Amniotic stem cell (primary cell): ENCODE measurements at regions not wholly inside any gene's neighbourhood (a gene's known extent, or its start where the extent isn't known, plus 50 kb on each side); places are given as distances from the start of the nearest gene placed in this dataset.
"Not testable (repeated sequence)": the region's sequence is repeated elsewhere in the genome, so short reads cannot be mapped to it uniquely, and the experiment has no call there.

Source experiments
- DNase-seq: peaks from one replicate; lab custom pipeline; 2025; lab: John Stamatoyannopoulos, UW

DNA sequence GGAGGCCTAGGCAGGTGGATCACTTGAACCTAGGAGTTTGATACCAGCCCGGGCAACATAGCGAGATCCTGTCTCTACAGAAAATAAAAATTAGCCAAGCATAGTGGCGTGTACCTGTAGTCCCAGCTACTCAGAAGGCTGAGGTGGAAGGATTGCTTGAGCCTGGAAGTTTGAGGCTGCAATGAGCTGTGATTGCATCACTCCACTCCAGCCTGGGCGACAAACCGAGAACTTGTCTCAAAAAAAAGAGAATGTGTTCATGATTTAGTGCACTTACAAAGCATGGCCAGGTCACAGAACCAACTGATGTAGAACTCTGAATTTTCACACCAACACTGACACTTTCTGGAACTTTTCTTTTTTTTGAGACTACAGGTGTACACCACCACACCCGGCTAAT lies 182.7 kb downstream of the ZFP64 start:
- DNase-seq: no peak

GRCh38 chr20:52004715-52005114 lies 186.9 kb downstream of the ZFP64 start:
- no peak for DNase-seq

DNA sequence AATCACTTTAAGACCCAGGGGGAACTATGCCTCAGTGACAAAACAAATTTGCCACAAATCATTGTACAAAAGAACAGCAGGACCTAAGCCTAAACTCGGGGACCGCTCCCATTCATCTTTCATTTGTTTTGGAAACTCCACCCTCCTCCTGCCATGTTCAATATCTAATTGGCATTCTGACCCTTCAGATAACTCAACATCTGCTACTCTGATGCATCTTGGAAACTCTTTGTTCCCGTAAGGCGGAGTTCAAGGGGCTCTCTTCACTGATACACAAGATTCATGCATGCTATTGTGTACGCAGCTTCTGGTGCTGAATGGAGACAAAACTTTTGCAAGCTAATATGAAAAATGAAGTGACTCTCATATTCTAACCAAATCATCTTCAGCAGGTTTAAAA lies 187.6 kb downstream of the ZFP64 start:
- no peak for DNase-seq

DNA sequence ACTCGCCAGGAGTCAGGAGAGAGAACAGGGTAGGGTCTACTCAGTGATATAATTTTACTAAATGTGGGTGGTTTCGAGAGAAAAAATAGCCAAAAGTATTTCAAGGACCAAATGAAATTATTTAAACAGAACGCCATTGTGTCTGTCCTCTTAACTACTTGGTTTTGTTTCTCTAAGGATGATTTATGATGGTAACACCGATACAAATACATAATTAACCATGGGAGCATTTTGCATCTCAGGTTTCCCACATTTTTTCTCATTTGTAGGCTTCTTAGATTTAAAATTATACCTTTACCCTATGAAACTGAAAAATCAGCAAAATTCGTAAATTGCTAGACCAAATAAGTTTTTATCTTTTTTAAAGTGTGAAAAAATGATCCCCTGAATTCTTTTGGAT lies 188.2 kb downstream of the ZFP64 start:
- DNase-seq: no peak

- no peak for DNase-seq
Observed at GRCh38 chr20:52001999-52002666, 189.4 kb downstream of the ZFP64 start.

DNA sequence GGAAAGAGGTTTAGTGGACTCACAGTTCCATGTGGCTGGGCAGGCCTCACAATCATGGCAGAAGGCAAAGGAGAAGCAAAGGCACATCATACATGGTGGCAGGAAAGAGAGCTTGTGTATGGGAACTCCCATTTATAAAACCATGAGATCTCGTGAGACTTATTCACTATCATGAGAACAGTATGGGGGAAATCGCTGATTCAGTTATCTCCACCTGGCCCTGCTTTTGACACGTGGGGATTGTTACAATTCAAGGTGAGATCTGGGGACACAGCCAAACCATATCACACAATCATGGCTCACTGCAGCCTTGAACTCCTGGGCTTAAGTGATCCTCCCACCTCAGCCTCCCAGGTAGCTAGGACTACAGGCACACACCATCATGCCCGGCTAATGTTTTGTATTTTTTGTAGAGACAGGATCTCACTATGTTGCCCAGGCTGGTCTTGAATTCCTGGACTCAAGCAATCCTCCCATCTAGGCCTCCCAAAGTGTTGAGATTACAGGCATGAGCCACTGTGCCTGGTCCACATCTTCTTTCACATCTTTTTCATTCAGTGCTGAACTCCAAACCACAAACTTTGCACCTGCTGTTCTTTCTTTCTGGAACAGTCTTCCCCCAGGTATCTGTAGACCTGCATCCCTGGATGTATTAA lies 194.2 kb downstream of the ZFP64 start:
- DNase-seq: not testable (repeated sequence)

- no peak for DNase-seq
Observed at GRCh38 chr20:51995551-51995951, 193.2 kb upstream of the SALL4 start.

DNA sequence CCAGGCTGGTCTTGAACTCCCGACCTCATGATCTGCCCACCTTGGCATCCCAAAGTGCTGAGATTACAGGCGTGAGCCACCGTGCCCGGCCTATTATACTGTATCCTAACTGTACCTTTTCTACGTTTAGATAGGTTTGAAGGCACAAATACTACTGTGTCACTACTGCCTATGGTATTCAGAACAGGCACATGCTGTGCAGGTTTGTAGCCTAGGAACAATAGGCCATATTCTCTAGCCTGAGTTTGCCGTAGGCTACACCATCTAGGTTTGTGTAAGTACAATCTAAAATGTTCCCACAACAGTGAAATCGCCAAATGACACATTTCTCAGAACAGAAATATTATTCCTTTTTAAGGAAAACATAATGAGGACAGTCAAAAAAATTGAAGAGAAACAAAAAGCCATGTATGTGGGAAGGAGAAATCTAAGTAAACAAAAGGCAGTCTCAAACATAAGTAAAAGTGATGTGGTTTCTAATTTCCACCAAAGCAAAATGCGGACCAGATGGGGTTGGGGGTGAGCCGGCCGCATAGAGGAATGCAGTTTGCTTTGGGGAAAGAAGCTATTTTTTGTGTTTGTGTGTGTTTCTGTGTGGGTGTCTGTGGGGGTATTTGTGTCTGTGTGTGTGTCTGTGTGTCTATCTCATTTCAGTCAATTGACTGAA lies 192.6 kb upstream of the SALL4 start:
- DNase-seq: no peak

DNA sequence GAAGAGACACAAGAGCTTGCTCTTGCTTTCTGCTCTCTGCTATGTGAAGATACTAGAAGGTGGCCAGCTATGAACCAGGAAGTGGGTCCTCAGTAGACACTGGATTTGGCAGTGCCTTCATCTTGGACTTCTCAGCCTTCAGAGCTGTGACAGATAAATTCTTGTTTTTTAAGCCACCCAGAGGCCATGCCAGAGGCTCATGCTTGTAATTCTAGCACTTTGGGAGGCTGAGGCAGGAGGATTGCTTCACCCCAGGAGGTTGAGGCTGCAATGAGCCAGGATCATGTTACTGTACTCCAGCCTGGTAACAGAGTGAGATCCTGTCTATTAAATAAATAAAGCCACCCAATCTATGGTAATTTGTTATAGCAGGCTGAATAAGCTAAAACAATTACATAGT lies 185.5 kb upstream of the SALL4 start:
- DNase-seq: no peak

DNA sequence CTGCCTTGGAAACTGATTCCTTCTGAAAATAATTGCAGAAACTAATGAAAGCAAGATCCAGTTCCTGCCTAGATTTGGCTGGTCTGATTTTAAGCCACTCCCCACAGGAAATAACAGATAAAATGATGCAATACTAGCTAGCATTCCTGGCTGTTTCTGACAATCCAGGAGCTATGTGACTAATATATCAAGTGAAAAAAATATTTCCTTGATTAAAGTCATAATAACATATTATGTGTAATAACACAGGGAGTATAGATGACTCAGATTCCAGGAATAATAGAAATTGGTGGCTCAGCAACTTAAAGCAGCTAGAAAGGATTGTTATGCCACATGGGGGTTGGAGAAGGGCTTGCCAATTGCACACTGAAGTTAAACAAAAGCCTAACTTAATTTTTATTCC lies 182.7 kb upstream of the SALL4 start:
- peak; percentile 90 for DNase-seq

DNA sequence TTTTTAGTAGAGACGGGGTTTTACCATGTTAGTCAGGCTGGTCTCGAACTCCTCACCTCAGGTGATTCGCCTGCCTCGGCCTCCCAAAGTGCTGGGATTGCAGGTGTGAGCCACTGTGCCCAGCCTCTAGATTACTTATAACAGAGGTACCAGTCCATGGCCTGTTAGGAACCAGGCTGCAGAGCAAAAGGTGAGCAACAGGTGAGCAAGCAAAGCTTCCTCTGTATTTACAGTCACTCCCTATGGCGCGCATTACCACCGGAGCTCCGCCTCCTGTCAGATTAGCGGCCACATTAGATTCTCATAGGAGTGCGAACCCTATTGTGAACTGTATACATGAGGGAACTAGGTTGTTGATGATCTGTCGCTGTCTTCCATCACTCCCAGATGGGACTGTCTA lies 178.0 kb upstream of the SALL4 start:
- DNase-seq: no peak

GRCh38 chr20:51979226-51979625 lies 176.9 kb upstream of the SALL4 start:
- DNase-seq: no peak

DNA sequence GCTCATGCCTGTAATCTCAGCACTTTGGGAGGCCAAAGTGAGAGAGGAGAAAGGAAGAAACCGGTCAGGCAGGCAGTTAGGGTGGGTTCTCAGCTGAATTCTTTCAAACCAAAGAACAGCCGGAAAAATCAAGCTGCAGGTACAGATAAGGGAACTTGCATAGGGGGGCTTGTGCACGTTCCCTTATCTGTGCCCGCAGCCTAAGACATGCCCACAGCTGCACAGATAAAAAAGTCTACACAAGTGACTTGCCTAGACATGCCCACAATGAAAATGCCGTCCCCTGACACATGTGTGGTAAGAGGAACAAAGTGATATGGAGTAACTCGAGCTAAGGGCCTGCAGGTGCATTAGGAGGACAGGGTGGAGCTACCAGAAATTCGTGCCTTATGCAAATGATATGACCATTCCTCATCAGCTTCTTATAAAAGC lies 175.8 kb upstream of the SALL4 start:
- DNase-seq: no peak

GRCh38 chr20:51972056-51972455 lies 169.7 kb upstream of the SALL4 start:
- no peak for DNase-seq

DNA sequence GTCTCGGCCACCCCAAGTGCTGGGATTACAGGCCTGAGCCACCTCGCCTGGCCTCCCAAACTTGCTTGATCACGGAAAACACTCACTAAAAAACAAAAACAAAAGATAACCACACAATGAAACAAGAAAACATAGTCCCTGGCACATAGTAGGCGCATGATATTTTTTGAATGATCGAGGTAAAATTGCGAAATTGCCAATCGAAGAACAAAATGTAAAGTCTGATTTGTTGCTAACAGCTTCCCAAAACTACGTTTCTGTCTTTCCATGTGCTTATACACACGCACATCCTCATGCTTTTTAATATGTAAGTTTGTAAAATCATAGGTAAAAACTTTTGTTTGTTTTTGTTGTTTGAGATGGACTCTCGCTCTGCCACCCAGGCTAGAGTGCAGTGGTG lies 168.5 kb upstream of the SALL4 start:
- DNase-seq: no peak

GRCh38 chr20:51969191-51969590 lies 166.9 kb upstream of the SALL4 start:
- DNase-seq: no peak

GRCh38 chr20:51968151-51968550 lies 165.8 kb upstream of the SALL4 start:
- no peak for DNase-seq

DNA sequence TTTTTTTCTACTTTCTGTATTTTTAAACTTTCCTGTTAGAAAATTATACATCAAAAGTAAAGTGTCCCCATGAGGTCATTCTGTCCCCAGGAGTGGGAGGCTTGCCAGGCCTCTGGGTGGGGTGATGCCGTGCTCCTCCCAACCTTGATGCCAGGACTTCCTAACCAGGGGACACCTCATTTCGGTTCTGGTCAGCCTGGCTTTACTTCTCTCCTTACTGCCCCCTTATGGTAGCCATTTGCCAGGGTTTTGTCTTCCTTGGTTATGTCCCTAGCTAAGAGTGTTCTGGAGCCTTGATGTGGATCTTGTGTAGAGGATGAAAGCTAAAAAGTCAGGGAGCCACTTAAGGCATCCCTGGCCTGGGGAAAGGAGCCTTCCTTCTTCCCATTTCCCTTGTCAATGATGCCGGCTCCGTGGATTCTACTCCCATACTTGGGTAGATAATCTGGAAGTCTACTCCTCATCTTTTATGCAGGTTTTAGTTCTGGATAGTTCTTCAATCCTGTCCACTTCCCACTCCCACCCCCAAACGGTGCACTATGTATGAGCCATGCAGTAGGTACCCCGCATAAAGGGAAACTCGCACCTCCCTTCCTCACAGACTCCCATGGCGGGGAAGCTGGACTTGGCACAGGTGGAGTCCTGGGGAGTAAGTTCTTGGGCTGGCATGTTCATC lies 164.1 kb upstream of the SALL4 start:
- peak; percentile 8 for DNase-seq

DNA sequence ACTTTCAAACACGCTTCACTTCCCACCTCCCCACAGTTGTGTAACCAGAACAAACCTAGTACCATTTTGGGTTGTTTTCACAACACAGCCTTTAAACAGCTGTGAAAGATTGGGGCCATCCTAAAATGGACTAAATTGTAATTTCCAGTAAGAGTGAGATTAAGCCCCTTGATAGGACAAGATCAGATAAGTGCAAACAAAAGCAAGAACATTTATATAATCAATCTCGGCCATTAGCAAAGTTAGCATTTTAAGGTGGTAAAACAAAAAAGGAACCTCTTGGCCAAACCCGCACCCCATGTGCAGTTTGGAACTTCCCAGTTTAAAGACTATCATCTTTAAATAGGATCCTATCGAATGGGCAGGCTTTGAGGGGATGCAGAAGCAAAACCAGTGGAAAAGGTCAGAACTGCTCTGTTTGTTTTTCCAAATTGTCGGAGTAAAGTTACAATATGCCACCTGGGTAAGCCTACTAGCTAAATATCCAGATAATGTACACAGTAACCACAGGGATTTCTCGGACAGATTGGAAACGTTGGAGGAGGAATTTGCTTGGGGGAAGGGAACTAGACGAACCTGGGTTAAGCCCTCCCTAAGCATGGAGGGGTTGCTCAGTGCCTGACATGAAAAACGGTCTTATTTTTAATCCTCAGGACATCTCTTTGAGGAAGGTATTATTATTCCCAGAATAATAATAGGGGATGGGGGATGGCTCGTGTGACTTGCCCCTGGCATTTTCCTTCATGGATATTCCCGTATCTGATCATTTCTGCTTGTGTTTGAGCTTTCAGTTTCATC lies 159.8 kb upstream of the SALL4 start:
- DNase-seq: no peak

GRCh38 chr20:51960047-51960675 lies 157.8 kb upstream of the SALL4 start:
- DNase-seq: no peak

- no peak for DNase-seq
Observed at GRCh38 chr20:51959066-51959542, 156.8 kb upstream of the SALL4 start.
